Subcutaneous abdominal adipose tissue (tissue), 5 donors: ENCODE measurements at regions not wholly inside any gene's neighbourhood (a gene's known extent, or its start where the extent isn't known, plus 50 kb on each side); places are given as distances from the start of the nearest gene placed in this dataset.
"Not testable (repeated sequence)": the region's sequence is repeated elsewhere in the genome, so short reads cannot be mapped to it uniquely, and the experiment has no call there.

Experiments
- H3K27ac ChIP-seq: one replicate; pipeline ENCODE4 v1.7.0; 2013; ENCODE audit warnings: low read depth, mild to moderate bottlenecking, inconsistent platforms, low read length, moderate library complexity
- H3K27me3 ChIP-seq, 5 donors: one replicate each; pipeline ENCODE4 v1.7.0; 2013; ENCODE audit warnings: low read length in 5 of 5, inconsistent platforms in 1 of 5; ENCODE audit not compliant: control insufficient read depth in 5 of 5, insufficient read depth in 4 of 5
- H3K36me3 ChIP-seq, 5 donors: one replicate each; pipeline ENCODE4 v1.7.0; 2013; ENCODE audit warnings: low read length in 5 of 5; ENCODE audit not compliant: control insufficient read depth in 5 of 5, insufficient read depth in 5 of 5
- H3K4me1 ChIP-seq, 5 donors: one replicate each; pipeline ENCODE4 v1.7.0; 2013; ENCODE audit warnings: low read length in 5 of 5, mild to moderate bottlenecking in 3 of 5, moderate library complexity in 1 of 5; ENCODE audit not compliant: control insufficient read depth in 5 of 5, insufficient read depth in 5 of 5
- H3K4me3 ChIP-seq, 5 donors: one replicate each; pipeline ENCODE4 v1.7.0; 2013; ENCODE audit warnings: low read length in 5 of 5, low read depth in 1 of 5
- H3K9ac ChIP-seq, 5 donors: one replicate each; pipeline ENCODE4 v1.7.0; 2013; ENCODE audit warnings: low read length in 5 of 5, mild to moderate bottlenecking in 4 of 5, moderate library complexity in 3 of 5
- H3K9me3 ChIP-seq, 5 donors: one replicate each; pipeline ENCODE4 v1.7.0; 2013; ENCODE audit warnings: low read length in 5 of 5; ENCODE audit not compliant: control insufficient read depth in 5 of 5
- donor health status: healthy.
- donor health status: healthy.
- donor health status: healthy.
- donor health status: healthy.
- donor health status: healthy.

DNA sequence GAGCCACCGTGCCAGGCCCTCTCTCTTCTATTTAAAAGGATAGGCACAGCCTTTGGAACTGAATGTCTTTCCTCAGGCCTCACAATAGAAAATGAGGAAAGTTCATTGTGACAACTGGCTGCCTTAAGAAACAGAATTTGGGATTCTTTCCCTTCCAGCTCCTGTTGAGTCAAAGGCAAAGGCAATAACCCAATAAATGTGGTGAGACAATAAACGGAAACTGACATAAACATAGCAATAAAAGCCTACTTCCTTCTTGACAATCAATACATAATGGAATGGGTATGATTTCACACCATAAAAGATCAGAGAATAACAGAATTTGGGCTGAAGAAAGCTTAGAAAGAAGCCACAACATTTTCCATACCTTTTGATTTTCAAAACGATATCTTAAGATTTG lies 155.6 kb upstream of the KCTD7 start:
- not testable (repeated sequence) for H3K27ac ChIP-seq, H3K27me3 ChIP-seq, H3K9me3 ChIP-seq, H3K4me1 ChIP-seq, H3K9ac ChIP-seq, H3K4me3 ChIP-seq
- peaks cover 3 to 22% (median 7%) of the 10 kb centered on the region in 5 donors for H3K36me3 ChIP-seq

DNA sequence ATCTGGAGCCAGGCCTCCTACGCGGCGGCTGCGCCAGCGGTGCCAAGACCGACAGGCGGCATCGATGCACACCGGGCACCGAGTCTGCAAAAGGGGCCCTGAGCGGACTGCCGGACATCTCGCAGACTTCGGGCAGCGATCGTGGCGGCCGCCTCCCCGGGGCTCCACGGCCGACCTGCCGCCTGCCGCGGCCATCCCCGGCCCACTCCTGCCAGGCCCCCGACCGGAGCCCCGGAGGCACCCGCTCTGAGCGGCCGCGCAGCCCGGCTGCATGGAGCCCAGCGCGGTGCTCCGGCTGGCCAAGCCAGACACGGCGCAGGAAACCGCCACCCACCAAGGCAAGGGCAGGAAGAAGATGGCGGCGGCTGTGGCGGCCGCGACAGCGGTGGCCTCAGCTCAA lies 154.2 kb upstream of the KCTD7 start:
- Histone ChIP-seq H3K27me3 (no peaks in the 10 kb centered on the region), H3K4me3 (no peak overlapping the region), H3K9me3 (no peaks in the 10 kb centered on the region), H3K36me3 (peaks cover 3 to 35% (median 11%) of the 10 kb centered on the region in 5 donors), H3K9ac (no peak overlapping the region), H3K4me1 (peaks cover 0 to 8% (median 0%) of the 10 kb centered on the region in 5 donors), H3K27ac (no peak overlapping the region)

GRCh38 chr7:66476056-66476455 lies 152.6 kb upstream of the KCTD7 start:
- peaks cover 3 to 39% (median 17%) of the 10 kb centered on the region in 5 donors for H3K36me3 ChIP-seq

GRCh38 chr7:66477822-66478397 lies 150.8 kb upstream of the KCTD7 start:
- H3K9me3 ChIP-seq, H3K9ac ChIP-seq, H3K27ac ChIP-seq, H3K4me1 ChIP-seq, H3K4me3 ChIP-seq, H3K27me3 ChIP-seq: not testable (repeated sequence)
- peaks cover 3 to 43% (median 20%) of the 10 kb centered on the region in 5 donors for H3K36me3 ChIP-seq

More at GRCh38 chr7:66476056-66476455, 152.6 kb upstream of the KCTD7 start:
- not testable (repeated sequence) for H3K9ac ChIP-seq, H3K4me3 ChIP-seq, H3K27me3 ChIP-seq, H3K4me1 ChIP-seq, H3K27ac ChIP-seq, H3K9me3 ChIP-seq

- H3K36me3 ChIP-seq = peaks cover 0 to 26% (median 11%) of the 10 kb centered on the region in 5 donors
- H3K4me1 ChIP-seq, H3K27ac ChIP-seq, H3K9ac ChIP-seq, H3K4me3 ChIP-seq, H3K27me3 ChIP-seq, H3K9me3 ChIP-seq: not testable (repeated sequence)
Observed at GRCh38 chr7:66481229-66481628, 147.5 kb upstream of the KCTD7 start.

- H3K4me3 ChIP-seq, H3K9me3 ChIP-seq, H3K36me3 ChIP-seq, H3K9ac ChIP-seq, H3K27me3 ChIP-seq, H3K27ac ChIP-seq: not testable (repeated sequence)
- H3K4me1 ChIP-seq = peaks cover 0 to 16% (median 11%) of the 10 kb centered on the region in 5 donors
Observed at GRCh38 chr7:66489065-66489464, 139.6 kb upstream of the KCTD7 start.

DNA sequence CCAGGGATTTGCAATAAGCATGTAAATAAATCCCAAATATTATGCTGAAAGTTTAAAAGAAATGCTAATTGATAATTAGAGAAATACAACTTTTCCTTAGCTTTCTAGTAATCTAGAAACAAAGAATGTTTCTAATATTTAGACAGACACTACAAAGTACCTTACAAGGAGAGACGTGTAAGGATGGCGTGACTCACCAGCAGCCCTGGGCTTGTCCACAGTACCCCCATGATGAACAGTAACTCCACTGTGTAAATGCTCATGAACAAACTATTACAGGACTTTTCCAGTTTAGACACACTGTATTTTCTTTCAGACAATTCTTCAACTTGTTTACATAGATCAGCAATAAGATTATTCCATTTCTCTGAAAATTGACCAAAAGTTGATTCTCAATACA lies 138.9 kb upstream of the KCTD7 start:
- H3K27me3 ChIP-seq, H3K9me3 ChIP-seq, H3K9ac ChIP-seq, H3K27ac ChIP-seq, H3K4me3 ChIP-seq, H3K36me3 ChIP-seq: not testable (repeated sequence)
- peaks cover 0 to 19% (median 16%) of the 10 kb centered on the region in 5 donors for H3K4me1 ChIP-seq

DNA sequence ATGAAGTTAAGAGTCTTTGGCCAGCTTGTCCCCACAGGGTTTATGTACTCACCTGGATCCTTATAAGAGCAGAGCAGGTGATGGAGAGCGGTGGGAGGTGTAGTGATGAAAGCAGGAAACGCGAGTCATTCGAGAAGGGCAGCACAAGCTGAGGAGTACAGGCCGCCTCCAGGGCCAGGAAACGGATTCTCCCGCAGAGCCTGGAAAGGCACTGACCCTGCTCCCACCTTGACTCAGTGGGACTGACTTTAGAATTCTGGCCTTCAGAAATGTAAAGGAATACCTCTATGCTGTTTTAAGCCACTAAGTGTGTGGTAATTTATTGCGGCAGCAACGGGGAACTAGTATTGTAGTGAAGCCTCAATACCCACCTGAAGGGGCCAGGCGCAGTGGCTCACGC lies 137.7 kb upstream of the KCTD7 start:
- peaks cover 0 to 19% (median 16%) of the 10 kb centered on the region in 5 donors for H3K4me1 ChIP-seq
- not testable (repeated sequence) for H3K27me3 ChIP-seq, H3K36me3 ChIP-seq, H3K9ac ChIP-seq, H3K9me3 ChIP-seq, H3K4me3 ChIP-seq, H3K27ac ChIP-seq

DNA sequence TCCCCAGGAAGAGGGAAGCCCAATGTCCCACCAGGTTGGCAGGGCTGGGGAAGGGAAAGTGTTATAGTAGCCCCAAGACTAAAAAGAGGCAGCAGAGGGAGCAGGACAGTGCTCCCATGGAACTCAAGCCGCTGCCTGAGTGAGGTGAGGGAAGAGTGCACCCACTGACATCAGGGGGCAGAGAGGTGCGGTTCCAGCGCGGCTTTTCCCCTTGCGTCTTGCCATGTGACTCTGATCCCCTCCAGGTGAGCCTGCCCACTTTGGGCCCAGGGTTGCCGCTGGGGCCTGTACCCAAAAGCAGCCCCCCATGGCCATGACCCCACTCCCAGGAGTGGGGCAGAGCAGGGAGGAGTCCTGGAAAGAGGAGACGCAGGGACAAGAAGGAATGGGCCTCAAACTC lies 136.3 kb upstream of the KCTD7 start:
- peak overlapping the region; percentile 77 to 98 (median 92) for H3K4me3 ChIP-seq
- peaks cover 0 to 19% (median 16%) of the 10 kb centered on the region in 5 donors for H3K4me1 ChIP-seq
- H3K9me3 ChIP-seq, H3K36me3 ChIP-seq, H3K27me3 ChIP-seq, H3K27ac ChIP-seq: not testable (repeated sequence)
- peak overlapping the region in 2 of 5 donors; percentile 84 to 91 for H3K9ac ChIP-seq

- Histone ChIP-seq H3K9me3 (no peaks in the 10 kb centered on the region), H3K4me3 (peak overlapping the region; percentile 77 to 98 (median 92)), H3K4me1 (peaks cover 0 to 19% (median 14%) of the 10 kb centered on the region in 5 donors), H3K9ac (peak overlapping the region; percentile 70 to 91 (median 84)), H3K27me3 (no peaks in the 10 kb centered on the region), H3K27ac (peak overlapping the region; percentile 89), H3K36me3 (no peaks in the 10 kb centered on the region)
Observed at GRCh38 chr7:66493235-66494205, 135.2 kb upstream of the KCTD7 start.
